ENCODE measurements at regions not wholly inside any gene's neighbourhood (a gene's known extent, or its start where the extent isn't known, plus 50 kb on each side); places are given as distances from the start of the nearest gene placed in this dataset.

DNA sequence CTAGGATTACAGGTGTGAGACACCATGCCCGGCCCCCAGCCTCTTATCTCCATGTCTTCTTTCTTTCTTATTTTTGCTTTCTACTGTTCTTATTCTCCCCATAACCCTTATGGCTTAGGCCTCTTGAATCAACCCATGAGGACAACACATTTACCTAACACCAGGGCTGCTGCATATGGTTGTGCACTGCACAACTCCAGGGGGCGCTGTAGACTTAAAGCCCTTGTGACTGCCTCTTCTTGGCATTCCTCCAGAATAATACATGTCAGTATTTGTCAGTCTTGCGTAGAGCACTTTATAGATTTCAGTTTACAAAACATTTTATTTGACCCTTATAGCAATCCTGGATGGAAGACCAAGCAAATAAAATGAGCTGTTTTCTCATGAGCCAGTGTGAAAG, 225.0 kb upstream of the SALL1 start:
- TF ChIP-seq, protein P1, sequence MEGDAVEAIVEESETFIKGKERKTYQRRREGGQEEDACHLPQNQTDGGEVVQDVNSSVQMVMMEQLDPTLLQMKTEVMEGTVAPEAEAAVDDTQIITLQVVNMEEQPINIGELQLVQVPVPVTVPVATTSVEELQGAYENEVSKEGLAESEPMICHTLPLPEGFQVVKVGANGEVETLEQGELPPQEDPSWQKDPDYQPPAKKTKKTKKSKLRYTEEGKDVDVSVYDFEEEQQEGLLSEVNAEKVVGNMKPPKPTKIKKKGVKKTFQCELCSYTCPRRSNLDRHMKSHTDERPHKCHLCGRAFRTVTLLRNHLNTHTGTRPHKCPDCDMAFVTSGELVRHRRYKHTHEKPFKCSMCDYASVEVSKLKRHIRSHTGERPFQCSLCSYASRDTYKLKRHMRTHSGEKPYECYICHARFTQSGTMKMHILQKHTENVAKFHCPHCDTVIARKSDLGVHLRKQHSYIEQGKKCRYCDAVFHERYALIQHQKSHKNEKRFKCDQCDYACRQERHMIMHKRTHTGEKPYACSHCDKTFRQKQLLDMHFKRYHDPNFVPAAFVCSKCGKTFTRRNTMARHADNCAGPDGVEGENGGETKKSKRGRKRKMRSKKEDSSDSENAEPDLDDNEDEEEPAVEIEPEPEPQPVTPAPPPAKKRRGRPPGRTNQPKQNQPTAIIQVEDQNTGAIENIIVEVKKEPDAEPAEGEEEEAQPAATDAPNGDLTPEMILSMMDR (conservative IDR thresholded peaks at IDR 0.05; ENCODE audit: control insufficient read depth, insufficient read depth, low read depth, low read length): peak; percentile 23
- no peak overlapping the region for H3K4me3 ChIP-seq (ENCODE audit: control insufficient read depth, low read depth, low read length)
- no peak for DNase-seq (ENCODE audit: low read depth)

DNA sequence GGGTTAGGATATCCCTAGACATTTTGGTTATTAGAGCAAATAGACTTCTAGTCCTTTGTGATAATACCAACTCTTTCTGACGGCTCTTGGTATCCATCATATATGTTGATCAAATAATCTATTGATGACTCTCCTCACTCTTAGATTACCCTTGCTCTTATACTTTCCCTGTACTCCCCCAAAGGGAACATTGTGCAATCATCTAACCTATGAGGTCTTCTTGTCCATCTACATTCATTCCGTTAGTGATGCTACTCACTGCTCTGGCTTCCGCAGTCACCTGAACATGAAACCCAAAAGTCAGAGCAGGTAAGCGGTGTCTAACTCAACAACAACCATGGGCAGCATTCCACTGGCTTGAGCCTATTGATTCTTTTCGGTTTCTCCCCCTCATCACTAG, 223.7 kb upstream of the SALL1 start:
- no peak overlapping the region for H3K4me3 ChIP-seq (ENCODE audit: control insufficient read depth, low read depth, low read length)
- TF ChIP-seq, protein P1 (conservative IDR thresholded peaks at IDR 0.05; ENCODE audit: control insufficient read depth, insufficient read depth, low read depth, low read length): no peak
- no peak for DNase-seq (ENCODE audit: low read depth)

DNA sequence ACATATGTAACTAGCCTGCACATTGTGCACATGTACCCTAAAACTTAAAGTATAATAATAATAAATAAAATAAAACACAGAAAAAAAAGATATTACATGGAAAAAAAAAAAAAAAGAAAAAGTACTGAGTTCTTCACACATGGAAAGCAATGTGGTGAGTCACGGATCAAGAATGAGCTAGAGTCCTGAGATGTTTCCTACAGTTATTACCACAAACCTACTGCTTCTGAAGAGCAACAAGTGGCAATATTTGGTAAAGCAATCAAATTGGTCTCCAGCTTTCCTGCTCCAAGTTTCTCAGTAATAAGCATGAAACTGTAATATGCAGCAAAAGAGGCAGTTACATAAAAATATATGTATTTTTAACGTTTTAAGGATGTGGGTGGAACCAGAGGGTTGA, 223.3 kb upstream of the SALL1 start:
- H3K4me3 ChIP-seq (ENCODE audit: control insufficient read depth, low read depth, low read length): no peak overlapping the region
- TF ChIP-seq, protein P1 (conservative IDR thresholded peaks at IDR 0.05; ENCODE audit: control insufficient read depth, insufficient read depth, low read depth, low read length): peak; percentile 5
- DNase-seq (ENCODE audit: low read depth): peak; percentile 87

DNA sequence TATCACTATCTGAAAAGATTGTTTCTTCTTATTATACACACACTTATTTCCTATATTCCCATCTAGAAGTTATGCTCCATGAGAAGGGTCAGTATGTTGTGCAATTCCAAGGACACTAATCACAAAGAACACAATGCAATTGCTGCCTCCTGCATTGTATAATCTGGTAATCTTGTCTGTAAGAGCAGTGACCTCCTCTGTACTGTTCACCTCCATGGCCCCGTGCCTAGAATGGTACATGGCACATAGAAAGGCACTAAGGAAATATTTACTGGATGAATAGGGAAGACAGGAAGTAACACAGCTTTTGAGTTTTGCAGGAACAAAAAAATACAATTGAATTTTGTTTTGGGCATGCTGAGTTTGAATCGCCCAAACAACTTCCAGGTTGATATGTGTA, 214.6 kb upstream of the SALL1 start:
- TF ChIP-seq, protein P1 (conservative IDR thresholded peaks at IDR 0.05; ENCODE audit: control insufficient read depth, insufficient read depth, low read depth, low read length): no peak

DNA sequence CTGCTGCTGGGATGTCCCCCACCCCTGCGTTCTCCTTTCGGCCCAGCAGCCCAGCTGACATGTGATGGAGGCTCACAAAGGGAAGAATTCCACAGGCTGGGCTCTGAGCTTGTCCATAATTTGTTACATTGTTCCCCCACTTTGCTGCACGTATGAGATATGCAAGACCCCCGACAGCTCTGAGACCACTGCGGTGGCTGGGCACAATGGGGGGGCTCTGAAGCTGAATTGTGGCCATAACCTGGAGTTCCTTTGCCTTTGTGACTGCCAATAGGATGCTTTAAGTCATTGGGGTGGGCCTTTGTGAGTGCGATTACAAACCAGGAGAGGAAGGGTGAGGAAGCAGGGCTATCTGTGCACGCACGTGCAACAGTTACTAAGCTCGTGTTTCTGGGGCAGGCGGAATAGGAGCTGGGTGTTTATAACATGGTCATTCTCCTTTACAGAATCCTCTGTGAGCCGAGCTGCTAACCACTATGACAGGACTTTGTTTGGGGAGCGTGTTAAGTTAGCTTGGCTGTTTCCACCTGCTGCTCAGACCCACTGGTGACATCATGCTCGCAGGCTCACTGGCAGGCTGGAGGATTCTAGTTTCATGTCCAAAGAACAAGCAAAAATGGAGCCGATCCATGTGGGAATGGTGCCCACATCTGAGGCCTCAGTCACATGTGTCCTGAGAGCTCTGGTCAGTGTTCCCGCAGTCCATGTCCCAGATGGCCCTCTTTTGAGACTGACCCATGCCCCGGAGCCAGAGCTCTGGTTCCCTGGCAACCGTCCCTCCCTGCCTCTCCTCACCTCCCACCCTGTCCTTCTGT, 208.3 kb upstream of the SALL1 start:
- no peak overlapping the region for H3K4me3 ChIP-seq (ENCODE audit: control insufficient read depth, low read depth, low read length)
- DNase-seq (ENCODE audit: low read depth): no peak
- TF ChIP-seq, protein P1 (conservative IDR thresholded peaks at IDR 0.05; ENCODE audit: control insufficient read depth, insufficient read depth, low read depth, low read length): no peak

More for the DNA sequence above, 214.6 kb upstream of the SALL1 start:
- no peak overlapping the region for H3K4me3 ChIP-seq (ENCODE audit: control insufficient read depth, low read depth, low read length)
- no peak for DNase-seq (ENCODE audit: low read depth)

DNA sequence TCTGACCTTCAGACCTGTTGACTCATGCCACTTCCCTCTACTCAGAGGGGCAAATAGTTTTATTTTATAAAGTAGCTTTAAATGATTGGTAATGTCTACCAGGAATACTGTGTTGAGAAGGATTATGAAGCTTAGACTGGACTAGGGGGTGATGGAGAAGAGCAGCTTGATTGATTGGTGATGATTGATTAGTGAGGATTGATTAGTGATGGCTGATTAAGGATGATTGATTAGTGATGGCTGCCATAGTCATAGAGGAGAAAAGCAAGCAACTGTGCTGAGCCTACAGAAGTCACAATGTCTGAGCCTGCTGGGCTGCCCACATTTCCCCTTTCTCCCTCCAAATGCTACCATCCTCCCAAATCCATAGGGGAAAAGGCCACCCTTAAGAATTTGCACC, 206.8 kb upstream of the SALL1 start:
- TF ChIP-seq, protein P1 (conservative IDR thresholded peaks at IDR 0.05; ENCODE audit: control insufficient read depth, insufficient read depth, low read depth, low read length): no peak
- no peak overlapping the region for H3K4me3 ChIP-seq (ENCODE audit: control insufficient read depth, low read depth, low read length)
- DNase-seq (ENCODE audit: low read depth): no peak
